ENCODE measurements at regions not wholly inside any gene's neighbourhood (a gene's known extent, or its start where the extent isn't known, plus 50 kb on each side); places are given as distances from the start of the nearest gene placed in this dataset.
"Not testable (repeated sequence)": the region's sequence is repeated elsewhere in the genome, so short reads cannot be mapped to it uniquely, and the experiment has no call there.

GRCh38 chr3:27629366-27629765, 92.8 kb downstream of the EOMES start:
- FAIRE-seq, result no peak

DNA sequence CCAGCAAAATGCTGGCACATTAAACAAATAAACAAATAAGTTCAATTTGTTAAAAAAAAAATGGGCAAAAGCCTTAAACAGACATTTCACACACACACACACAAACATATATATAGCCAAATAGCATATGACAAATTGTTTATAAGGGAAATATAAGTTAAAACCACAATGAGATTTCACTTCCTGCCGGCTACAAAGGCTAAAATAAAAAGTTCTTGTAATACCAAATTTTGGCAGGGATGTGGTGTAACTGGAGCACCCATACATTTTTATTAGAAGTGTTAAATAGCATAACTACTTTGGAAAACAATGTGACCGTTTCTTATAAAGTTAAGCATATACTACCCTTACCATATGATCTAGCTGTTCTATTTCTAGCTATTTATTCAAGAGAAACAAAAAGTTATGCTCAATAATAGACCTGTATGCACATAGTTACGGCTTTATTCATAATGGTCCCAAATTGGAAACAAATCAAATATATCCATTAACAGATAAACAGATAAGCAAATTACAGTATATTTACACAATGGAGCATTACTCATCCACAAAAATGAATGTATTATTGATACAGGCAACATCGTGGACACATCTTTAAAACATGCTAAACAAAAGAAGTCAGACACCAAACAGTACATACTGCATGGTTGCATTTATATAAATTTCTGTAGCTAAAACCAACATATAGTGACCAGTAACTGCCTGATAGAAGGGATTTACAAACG, 93.9 kb downstream of the EOMES start:
- FAIRE-seq, result no peak

- FAIRE-seq, result no peak
Observed at GRCh38 chr3:27626596-27627118, 95.5 kb downstream of the EOMES start.

DNA sequence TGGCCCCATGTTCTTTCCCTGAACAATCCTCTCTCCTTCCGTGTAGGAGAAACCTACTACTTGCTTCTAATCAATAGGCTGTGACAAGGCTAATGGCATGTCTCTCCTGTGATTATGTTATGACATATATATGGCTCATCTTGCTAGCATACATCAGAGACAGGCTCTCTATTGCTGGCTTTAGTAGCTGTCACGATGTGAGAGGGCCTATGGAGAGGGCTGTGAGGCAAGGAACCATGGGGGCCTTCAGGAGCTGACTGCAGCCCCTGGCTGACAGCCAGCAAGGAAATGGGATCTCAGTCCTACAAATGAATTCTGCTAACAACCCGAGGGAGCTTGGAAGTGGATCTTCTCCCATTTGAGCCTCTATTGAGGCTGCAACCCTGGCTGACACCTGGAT, 96.3 kb downstream of the EOMES start:
- no peak for FAIRE-seq

DNA sequence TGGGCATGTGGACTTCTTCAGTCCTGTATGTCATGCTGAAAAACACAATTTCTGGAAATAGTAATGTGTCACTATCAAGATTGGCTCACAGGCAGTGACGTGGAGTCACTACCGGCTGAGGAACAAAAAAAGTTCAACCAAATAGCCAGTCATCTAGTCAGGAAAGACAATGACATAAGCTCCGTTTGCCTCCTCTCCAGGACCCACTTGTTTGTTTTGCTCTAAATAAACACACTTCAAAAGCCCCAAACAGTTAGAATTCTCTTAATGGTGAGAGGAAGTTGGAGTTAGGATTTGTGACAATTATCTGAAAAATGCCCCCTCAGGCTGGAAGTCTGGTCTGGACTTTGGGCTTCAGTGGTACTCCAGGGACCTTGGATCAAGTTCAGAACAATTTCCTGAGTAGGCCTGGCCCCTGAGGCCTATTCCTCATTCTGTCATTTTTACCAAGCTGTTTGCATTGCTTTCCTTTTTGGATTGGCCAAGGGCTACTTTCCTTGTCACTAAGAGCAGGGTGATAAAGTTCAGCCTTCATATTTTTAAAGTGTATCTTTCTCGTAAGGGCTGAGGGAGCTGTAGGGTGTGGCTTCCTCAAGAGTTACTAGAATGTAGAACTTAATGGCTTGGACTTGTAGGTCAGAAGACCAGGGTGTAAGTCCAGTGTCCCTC, 98.9 kb downstream of the EOMES start:
- no peak for FAIRE-seq

DNA sequence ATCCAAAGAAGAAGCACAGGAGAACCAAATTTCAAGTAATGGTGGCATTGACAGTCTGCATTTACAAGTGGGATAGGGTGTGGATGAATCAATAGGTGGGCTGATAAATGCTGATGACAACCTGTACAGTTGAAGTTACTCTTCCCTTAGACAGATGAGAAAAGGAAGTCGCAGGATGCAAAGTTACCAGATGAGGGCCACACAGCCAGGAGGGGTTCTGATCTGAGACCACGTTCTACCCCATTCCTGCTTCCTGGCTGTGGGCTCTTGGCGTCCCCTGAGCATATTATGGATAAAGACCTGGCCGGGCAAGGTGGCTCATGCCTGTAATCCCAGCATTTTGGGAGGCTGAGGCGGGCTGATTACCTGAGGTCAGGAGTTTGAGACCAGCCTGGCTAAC, 104.6 kb downstream of the EOMES start:
- no peak for FAIRE-seq

DNA sequence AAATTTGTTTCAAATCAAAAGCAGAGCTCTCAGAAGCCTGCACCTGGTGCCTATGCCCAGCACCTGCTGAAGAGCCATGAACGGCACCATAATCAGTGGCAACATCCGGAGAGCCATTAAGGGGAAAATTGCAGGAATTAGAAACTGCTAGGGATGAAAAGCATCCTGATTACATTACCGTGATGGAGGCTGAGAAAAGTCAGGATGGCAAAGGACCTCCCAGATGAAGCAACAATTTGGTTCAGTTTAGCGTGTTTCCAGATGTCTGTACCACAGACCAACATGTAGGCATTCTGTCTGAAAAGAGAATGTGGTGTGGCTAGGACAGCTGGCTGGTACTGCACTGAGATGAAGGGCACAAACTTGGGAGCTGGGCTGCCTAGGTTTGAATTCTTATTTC, 106.1 kb downstream of the EOMES start:
- no peak for FAIRE-seq

DNA sequence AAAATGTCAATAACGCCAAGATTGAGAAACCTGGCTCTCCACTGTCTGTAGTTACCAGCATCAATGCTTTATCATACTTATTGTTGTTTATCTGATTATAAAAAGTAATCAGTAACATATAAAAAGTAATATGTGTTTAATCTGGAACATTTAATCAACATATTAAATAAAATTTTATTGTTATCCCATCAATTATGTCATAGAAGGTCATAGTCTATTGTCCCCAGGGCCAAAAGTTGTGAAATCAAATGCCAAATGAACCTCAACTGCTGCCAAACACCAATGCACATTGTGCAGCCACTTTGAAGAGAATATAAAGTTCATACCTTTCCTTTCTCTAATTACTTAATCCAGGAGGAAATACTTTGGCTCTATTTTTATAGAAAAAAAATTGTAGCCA, 106.6 kb downstream of the EOMES start:
- FAIRE-seq, result no peak

GRCh38 chr3:27614592-27614991, 107.5 kb downstream of the EOMES start:
- FAIRE-seq, result no peak

GRCh38 chr3:27613846-27614500, 108.2 kb downstream of the EOMES start:
- FAIRE-seq, result no peak

GRCh38 chr3:27610800-27611525, 111.2 kb downstream of the EOMES start:
- no peak for FAIRE-seq

- FAIRE-seq, result no peak
Observed at GRCh38 chr3:27607370-27607769, 114.8 kb downstream of the EOMES start.

DNA sequence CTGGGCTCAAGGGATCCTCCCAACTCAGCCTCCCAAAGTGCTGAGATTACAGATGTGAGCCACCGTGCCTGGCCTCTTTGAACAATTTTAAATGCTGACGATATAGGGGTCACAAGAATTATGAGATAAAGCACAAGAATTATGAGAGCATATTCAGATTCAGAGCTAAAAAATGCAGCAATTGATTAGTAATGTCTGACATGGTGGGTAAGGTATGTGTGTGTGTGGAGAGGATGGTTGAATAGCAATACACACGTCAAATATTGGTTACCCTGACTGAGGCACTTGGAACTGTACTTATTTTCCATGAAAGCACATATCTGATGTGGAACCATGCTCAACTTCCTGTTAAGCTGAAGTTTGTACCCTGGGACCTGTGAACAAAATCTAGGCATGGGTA, 115.6 kb downstream of the EOMES start:
- no peak for FAIRE-seq

- not testable (repeated sequence) for FAIRE-seq
Observed at GRCh38 chr3:27601311-27601710, 117.1 kb upstream of the SLC4A7 start.

- not testable (repeated sequence) for FAIRE-seq
Observed at GRCh38 chr3:27599741-27600140, 115.6 kb upstream of the SLC4A7 start.

DNA sequence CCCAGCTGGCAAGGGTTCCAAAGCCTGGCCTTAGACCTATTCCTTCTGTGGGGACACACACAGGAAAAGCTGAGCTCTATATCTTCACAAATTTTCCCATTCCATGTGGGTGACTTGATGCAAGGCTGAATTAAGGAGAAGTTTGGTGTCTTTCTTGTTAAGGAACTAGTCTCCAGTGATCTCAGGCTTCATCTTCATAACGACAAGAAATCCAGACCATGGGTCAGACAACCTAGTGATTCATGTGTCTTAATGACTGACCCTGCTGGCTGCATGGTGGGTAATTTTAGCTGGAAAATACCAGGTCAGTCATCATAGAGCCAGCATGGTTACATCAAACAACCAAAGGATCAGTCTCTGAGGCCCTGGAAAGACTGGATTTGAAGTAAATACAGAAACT, 112.7 kb upstream of the SLC4A7 start:
- no peak for FAIRE-seq

DNA sequence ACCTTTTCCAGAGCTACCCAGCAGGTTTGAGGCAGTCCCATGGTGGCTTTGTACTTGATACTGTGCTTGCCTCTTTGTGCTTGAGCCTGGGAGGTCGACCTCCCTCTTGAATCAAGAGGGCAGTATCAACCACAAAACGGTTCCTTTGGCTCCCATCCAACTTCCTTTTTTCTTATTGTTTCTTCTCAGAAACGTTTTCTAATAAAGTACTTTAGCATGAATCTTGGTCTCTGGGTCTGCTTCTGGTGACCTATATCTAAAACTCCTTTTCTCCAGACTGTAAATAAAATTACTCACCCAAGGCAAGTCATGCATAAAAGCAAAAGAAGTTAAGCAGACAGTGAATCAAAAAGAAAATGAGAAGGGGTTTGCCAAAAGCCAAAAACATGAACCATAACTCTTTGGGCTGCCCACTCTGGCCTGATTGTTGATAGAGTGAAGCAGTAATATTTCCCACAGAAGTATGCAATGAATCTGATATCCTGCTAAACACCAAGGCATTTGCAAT, 112.2 kb upstream of the SLC4A7 start:
- FAIRE-seq, result no peak

- FAIRE-seq, result no peak
Observed at GRCh38 chr3:27594096-27594690, 110.0 kb upstream of the SLC4A7 start.

DNA sequence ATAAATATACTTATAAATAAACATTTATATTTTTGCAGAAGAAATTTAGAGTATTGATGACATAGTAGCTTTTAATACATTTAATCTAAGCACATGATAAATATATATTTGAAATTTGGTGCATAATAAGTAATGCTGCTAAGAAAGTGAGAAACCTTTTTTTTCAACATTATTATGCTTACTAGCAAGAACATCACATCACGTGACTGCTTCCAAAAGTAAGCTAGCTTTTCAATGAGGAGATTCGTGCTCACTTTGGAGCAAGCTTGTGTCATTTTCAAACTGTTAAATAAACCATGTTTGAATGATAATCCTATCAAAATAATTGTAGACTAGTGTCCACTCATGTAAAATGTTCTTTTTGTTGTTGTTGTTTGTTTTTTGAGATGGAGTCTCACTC, 109.0 kb upstream of the SLC4A7 start:
- no peak for FAIRE-seq

- FAIRE-seq, result no peak
Observed at GRCh38 chr3:27591312-27592210, 107.4 kb upstream of the SLC4A7 start.
